ENCODE measurements at regions not wholly inside any gene's neighbourhood (a gene's known extent, or its start where the extent isn't known, plus 50 kb on each side); places are given as distances from the start of the nearest gene placed in this dataset.
A peak's percentile ranks its signal among the peaks of the same experiment; 100 is the strongest.

DNA sequence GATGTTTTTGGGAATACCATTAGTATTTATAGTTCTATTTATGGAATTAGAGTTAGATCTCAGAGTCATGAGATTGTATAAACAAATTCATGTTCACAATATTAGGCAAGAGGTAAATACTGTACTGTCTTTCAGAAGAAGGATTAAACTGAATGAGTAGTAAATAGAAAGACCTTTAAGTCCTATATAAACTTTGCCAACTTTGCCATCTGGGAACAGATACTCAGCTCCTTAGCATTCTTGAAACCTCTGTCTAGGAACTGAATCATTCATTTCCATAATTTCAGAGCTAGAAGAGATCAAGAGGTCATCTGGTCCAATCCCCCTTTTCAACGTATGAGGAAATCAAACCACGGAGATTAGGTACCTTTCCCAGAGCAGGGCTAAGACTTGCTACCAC, 141.1 kb downstream of the CAND1 start:
- Mint-ChIP-seq H3K4me3 (no peak overlapping the region), H3K4me1 (peaks cover 29% of the 10 kb centered on the region), H3K27me3 (ENCODE audit: low read depth, poor library complexity) (peaks cover 7% of the 10 kb centered on the region), H3K27ac (no peak overlapping the region), H3K36me3 (ENCODE audit: low read depth) (peaks cover 16% of the 10 kb centered on the region), H3K9me3 (peaks cover 49% of the 10 kb centered on the region)
- TF ChIP-seq, protein P1, sequence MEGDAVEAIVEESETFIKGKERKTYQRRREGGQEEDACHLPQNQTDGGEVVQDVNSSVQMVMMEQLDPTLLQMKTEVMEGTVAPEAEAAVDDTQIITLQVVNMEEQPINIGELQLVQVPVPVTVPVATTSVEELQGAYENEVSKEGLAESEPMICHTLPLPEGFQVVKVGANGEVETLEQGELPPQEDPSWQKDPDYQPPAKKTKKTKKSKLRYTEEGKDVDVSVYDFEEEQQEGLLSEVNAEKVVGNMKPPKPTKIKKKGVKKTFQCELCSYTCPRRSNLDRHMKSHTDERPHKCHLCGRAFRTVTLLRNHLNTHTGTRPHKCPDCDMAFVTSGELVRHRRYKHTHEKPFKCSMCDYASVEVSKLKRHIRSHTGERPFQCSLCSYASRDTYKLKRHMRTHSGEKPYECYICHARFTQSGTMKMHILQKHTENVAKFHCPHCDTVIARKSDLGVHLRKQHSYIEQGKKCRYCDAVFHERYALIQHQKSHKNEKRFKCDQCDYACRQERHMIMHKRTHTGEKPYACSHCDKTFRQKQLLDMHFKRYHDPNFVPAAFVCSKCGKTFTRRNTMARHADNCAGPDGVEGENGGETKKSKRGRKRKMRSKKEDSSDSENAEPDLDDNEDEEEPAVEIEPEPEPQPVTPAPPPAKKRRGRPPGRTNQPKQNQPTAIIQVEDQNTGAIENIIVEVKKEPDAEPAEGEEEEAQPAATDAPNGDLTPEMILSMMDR (IDR thresholded peaks at IDR 0.05) = no peak
- no peak for DNase-seq

DNA sequence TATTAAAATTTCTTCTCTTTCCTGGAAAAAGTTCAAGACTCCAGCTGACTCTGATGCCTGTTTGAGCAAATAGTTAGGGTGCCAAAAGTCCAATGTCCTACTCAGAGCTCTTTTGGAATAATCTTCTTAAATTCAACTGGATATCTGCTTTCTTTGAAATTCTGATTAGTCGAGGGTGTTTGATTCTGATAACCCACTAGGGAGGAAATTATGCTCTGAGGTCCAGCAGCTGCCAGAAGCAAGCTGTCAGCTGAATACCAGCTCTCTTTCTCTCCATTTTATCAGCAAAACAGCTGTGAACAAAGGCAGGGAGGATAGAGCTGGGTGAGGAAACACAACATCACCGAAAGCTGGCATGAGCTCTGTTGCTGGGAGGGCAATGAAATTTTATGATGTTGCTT, 141.5 kb downstream of the CAND1 start:
- TF ChIP-seq, protein P1 (IDR thresholded peaks at IDR 0.05) = no peak
- no peak for DNase-seq

DNA sequence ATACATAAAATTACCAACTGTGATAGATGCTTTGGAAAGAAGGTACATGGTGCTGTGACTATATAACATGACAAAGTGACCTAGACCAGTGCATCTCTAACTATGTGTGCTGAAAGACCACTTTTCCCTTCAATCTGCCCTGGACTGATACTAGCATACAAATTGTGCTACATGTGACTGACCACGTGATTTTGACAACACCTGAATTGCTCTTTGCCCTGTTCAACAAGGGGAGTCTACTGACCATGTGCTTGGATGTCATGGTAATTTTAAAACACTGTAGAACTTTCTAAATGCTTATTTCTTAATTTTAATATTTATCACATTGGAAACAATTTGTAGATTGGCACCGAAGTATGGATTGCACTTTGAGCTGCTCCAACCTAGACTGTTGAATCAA, 142.4 kb downstream of the CAND1 start:
- Mint-ChIP-seq H3K4me3 (no peak overlapping the region), H3K27me3 (ENCODE audit: low read depth, poor library complexity) (peaks cover 7% of the 10 kb centered on the region), H3K9me3 (peaks cover 36% of the 10 kb centered on the region), H3K27ac (no peak overlapping the region), H3K36me3 (ENCODE audit: low read depth) (peaks cover 5% of the 10 kb centered on the region), H3K4me1 (peaks cover 37% of the 10 kb centered on the region)
- TF ChIP-seq, protein P1 (IDR thresholded peaks at IDR 0.05) = no peak
- no peak for DNase-seq

More for the DNA sequence above, 141.5 kb downstream of the CAND1 start:
- Mint-ChIP-seq H3K27me3 (ENCODE audit: low read depth, poor library complexity) (peaks cover 7% of the 10 kb centered on the region), H3K27ac (no peak overlapping the region), H3K36me3 (ENCODE audit: low read depth) (peaks cover 12% of the 10 kb centered on the region), H3K4me3 (no peak overlapping the region), H3K4me1 (peaks cover 33% of the 10 kb centered on the region), H3K9me3 (peaks cover 45% of the 10 kb centered on the region)

DNA sequence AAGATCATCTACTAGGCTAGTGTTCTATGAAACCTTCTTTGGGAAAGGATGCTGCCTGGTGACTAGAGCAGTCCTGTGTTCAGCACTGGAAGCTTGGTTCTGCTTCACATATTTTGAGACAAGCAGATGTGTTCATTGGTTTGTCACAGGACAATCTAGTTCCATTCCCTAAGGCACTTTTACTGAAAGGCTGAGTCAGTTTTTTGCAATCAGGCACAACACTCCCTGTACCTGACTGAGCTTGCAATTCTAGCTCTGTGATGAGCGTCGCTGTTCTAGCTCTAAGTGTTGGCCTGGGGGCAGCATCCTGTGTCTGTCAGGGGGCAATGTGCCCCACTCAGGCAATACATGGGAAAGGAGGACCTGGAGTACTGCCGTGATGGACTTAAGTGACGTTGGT, 144.4 kb downstream of the CAND1 start:
- Mint-ChIP-seq H3K27ac (peak overlapping the region; percentile 72), H3K27me3 (ENCODE audit: low read depth, poor library complexity) (peaks cover 7% of the 10 kb centered on the region), H3K4me3 (no peak overlapping the region), H3K36me3 (ENCODE audit: low read depth) (peaks cover 5% of the 10 kb centered on the region), H3K4me1 (peaks cover 38% of the 10 kb centered on the region), H3K9me3 (peaks cover 17% of the 10 kb centered on the region)
- TF ChIP-seq, protein P1 (IDR thresholded peaks at IDR 0.05) = no peak
- no peak for DNase-seq

DNA sequence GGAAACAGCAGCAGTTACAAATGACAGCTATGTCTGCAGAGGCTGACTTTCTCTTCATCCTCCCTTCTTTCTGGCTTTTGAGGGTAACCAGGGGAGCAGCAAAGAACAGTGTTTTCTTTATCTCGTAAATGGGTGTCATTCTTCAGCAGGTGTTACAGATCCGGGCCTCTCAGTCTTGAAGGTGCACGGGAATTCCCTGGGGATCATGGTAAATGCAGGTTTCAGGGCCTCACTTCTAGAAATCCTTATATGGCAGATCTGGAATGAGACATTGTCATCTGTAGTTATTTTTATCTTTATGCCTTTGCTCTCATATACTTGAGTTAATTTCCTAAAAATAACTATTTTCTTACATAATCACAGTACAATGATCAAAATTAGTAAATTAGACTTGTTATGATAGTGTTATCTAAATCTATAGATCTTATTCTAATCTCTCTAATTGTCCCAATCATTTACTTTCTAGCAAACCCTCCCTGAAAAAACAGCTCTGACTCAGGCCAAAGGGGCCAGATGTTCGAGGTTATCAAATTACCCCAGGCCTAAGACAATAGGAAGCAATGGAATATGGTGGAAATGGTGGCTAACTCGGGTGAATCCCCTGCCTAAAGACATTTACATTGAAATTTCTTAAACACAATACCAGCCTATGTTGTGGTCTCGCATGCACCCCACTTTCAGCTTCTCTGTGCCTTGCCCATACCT, 145.0 kb downstream of the CAND1 start:
- DNase-seq = no peak
- Mint-ChIP-seq H3K36me3 (ENCODE audit: low read depth) (peaks cover 5% of the 10 kb centered on the region), H3K4me1 (peaks cover 41% of the 10 kb centered on the region), H3K9me3 (peaks cover 13% of the 10 kb centered on the region), H3K4me3 (no peak overlapping the region), H3K27me3 (ENCODE audit: low read depth, poor library complexity) (peaks cover 7% of the 10 kb centered on the region), H3K27ac (peak overlapping the region; percentile 92)
- TF ChIP-seq, protein P1 (IDR thresholded peaks at IDR 0.05) = no peak

DNA sequence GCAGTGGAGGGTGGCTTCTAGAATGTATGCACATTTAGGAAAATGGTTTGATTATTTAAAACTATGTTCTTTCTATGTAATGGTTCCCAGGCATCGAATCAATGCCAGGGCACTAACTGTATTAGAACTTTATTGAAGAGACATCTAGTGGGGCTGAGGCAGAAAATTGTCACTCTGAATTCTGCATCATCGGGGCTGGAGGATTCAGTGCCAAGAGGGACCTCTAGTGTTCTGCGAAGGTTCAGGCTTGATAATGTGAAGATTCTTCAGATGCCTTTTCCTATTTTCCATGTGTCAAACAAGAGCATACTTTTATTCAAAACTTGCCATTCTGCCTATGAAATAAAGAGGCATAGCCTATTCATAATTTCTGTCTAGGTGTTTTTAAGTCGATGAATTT, 146.3 kb downstream of the CAND1 start:
- no peak overlapping the region for H3K4me3 Mint-ChIP-seq
- H3K9me3 Mint-ChIP-seq = peaks cover 13% of the 10 kb centered on the region
- peaks cover 5% of the 10 kb centered on the region for H3K36me3 Mint-ChIP-seq (ENCODE audit: low read depth)
- H3K27ac Mint-ChIP-seq = no peak overlapping the region
- TF ChIP-seq, protein P1 (IDR thresholded peaks at IDR 0.05) = peak; percentile 45
- no peak for DNase-seq
- peaks cover 53% of the 10 kb centered on the region for H3K4me1 Mint-ChIP-seq
- peaks cover 7% of the 10 kb centered on the region for H3K27me3 Mint-ChIP-seq (ENCODE audit: low read depth, poor library complexity)

Measured in nephron progenitor cell (in vitro differentiated cells).